ENCODE measurements at regions not wholly inside any gene's neighbourhood (a gene's known extent, or its start where the extent isn't known, plus 50 kb on each side); places are given as distances from the start of the nearest gene placed in this dataset.

DNA sequence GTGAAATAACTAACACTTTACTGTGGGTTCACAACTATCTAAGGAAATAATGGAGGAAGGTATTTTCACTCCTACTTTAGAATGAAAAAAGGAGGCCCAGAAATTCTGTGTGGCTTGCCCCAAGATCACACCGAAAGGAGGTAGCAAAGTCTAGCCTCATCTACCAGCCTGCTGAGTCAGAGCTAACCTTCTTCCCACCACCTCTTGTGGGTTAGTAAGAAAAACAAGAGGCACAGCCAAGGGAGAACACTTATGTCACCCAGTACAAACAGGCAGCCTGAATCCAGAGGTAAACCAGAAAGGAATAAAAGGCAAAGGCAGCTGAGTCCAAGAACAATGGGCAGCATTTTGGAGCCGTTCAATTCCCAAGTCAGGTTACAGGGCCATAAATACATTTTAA is 91.9 kb upstream of the RASEF start:
- TF ChIP-seq, protein P1, sequence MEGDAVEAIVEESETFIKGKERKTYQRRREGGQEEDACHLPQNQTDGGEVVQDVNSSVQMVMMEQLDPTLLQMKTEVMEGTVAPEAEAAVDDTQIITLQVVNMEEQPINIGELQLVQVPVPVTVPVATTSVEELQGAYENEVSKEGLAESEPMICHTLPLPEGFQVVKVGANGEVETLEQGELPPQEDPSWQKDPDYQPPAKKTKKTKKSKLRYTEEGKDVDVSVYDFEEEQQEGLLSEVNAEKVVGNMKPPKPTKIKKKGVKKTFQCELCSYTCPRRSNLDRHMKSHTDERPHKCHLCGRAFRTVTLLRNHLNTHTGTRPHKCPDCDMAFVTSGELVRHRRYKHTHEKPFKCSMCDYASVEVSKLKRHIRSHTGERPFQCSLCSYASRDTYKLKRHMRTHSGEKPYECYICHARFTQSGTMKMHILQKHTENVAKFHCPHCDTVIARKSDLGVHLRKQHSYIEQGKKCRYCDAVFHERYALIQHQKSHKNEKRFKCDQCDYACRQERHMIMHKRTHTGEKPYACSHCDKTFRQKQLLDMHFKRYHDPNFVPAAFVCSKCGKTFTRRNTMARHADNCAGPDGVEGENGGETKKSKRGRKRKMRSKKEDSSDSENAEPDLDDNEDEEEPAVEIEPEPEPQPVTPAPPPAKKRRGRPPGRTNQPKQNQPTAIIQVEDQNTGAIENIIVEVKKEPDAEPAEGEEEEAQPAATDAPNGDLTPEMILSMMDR (IDR thresholded peaks at IDR 0.05), result no peak
- TF ChIP-seq POLR2A (IDR thresholded peaks at IDR 0.05), result no peak
